Stomach (tissue), 8 donors: ENCODE measurements at regions not wholly inside any gene's neighbourhood (a gene's known extent, or its start where the extent isn't known, plus 50 kb on each side); places are given as distances from the start of the nearest gene placed in this dataset.

Experiments
- DNase-seq, 2 donors: peaks; one replicate each; pipeline versions ENCODE4 v3.0.0 to v3.0.0-alpha.2; 2013 to 2019
- H3K27ac ChIP-seq, 5 donors: fragments of 200-600 bp in 4 of 5; sonication (generic) in 4 of 5; one replicate each; pipeline ENCODE4 v1.5.1; 2013 to 2019; ENCODE audit warnings: mild to moderate bottlenecking in 1 of 5, moderate library complexity in 1 of 5
- H3K27me3 ChIP-seq, 3 donors: fragments of 200-600 bp; sonication (generic); one replicate each; pipeline ENCODE4 v1.5.1; 2017 to 2019; ENCODE audit warnings: mixed run types in 1 of 3
- H3K36me3 ChIP-seq, 4 donors: fragments of 200-600 bp; sonication (generic); 1 replicate in 3 of 4; 2 replicates in 1 of 4; pipeline ENCODE4 v1.5.1; 2016 to 2019
- H3K4me1 ChIP-seq, 4 donors: fragments of 200-600 bp; sonication (generic); one replicate each; pipeline ENCODE4 v1.5.1; 2016 to 2019
- H3K4me3 ChIP-seq, 4 donors: fragments of 200-600 bp; sonication (generic) in 3 of 4; one replicate each; pipeline ENCODE4 v1.5.1; 2016 to 2019; ENCODE audit warnings: mild to moderate bottlenecking in 1 of 4
- H3K9me3 ChIP-seq, 4 donors: fragments of 200-600 bp; sonication (generic); one replicate each; pipeline ENCODE4 v1.5.1; 2016 to 2019
- CTCF ChIP-seq, 7 experiments: fragments of 450-650 bp in 4 of 7; fragments of 200-600 bp in 3 of 7; sonication (generic) in 3 of 7; IDR thresholded peaks; one replicate each; pipeline ENCODE4 v1.5.1; 2016 to 2019; ENCODE audit warnings: antibody characterized with exemption in 7 of 7, control low read depth in 2 of 7, mild to moderate bottlenecking in 1 of 7
- EP300 ChIP-seq: sonication (generic); formaldehyde crosslinking; IDR thresholded peaks from one replicate; pipeline ENCODE4 v1.6.1; 2017; ENCODE audit warnings: antibody characterized with exemption
- POLR2A ChIP-seq, 4 donors: fragments of 450-650 bp; IDR thresholded peaks; one replicate each; pipeline ENCODE4 v1.6.1; 2016; ENCODE audit warnings: antibody characterized with exemption in 4 of 4, control low read depth in 2 of 4, mild to moderate bottlenecking in 1 of 4, moderate library complexity in 1 of 4
- POLR2AphosphoS5 ChIP-seq, 3 donors: sonication (generic); formaldehyde crosslinking; IDR thresholded peaks; one replicate each; pipeline ENCODE4 v1.6.1; 2016; ENCODE audit warnings: antibody characterized with exemption in 3 of 3
- WGBS, 5 donors: extraction: QIAGEN DNeasy Blood & Tissue Kit in 3 of 5; methylation state at CpG; one replicate each; pipeline versions ENCODE4 v1.1.5 to v1.1.7; 2013 to 2018; 5-methylcytosine and 5-hydroxymethylcytosine counted together
- intact Hi-C: fragments of 100-400 bp; cut with DNase I; formaldehyde crosslinking; loops from one replicate; pipeline ENCODE4 v1.15.1; 2023; ENCODE audit warnings: low total_unique reads
- donor health status: healthy with polysubstance abuse.
- donor health status: Bipolar disorder and iron deficiency.
- donor health status: healthy.

- intact Hi-C loops: no loop called here
- WGBS, 5 donors: 28 to 52% (median 37%) methylated on average over 1 of the region's 1 CpG
- H3K4me3 ChIP-seq: no peak overlapping the region
- no peaks in the 10 kb centered on the region for H3K36me3 ChIP-seq
- no peaks in the 10 kb centered on the region for H3K4me1 ChIP-seq
- peaks cover 0 to 4% (median 0%) of the 10 kb centered on the region in 3 donors for H3K27me3 ChIP-seq
- H3K9me3 ChIP-seq: peaks cover 0 to 10% (median 3%) of the 10 kb centered on the region in 4 donors
- no peak for DNase-seq
- TF ChIP-seq POLR2AphosphoS5 (IDR thresholded peaks at IDR 0.05) (no peak), EP300 (no peak), POLR2A (IDR thresholded peaks at IDR 0.05) (no peak), CTCF (IDR thresholded peaks at IDR 0.05) (no peak)
- no peak overlapping the region for H3K27ac ChIP-seq
Measured at GRCh38 chr15:72887376-72887775, 103.8 kb upstream of the ADPGK start.

- TF ChIP-seq CTCF (IDR thresholded peaks at IDR 0.05): no peak
- 94 to 98% (median 96%) methylated on average over 7 of the region's 7 CpGs for WGBS, 5 donors
- no peak for DNase-seq
- Histone ChIP-seq H3K4me1 (no peaks in the 10 kb centered on the region), H3K27me3 (no peaks in the 10 kb centered on the region), H3K36me3 (no peaks in the 10 kb centered on the region), H3K9me3 (peaks cover 0 to 18% (median 8%) of the 10 kb centered on the region in 4 donors), H3K27ac (no peak overlapping the region), H3K4me3 (no peak overlapping the region)
- intact Hi-C loops: no loop called here
Measured at GRCh38 chr15:72884311-72884710, 100.8 kb upstream of the ADPGK start.

GRCh38 chr15:72873379-72874233, 90.0 kb upstream of the ADPGK start:
- Histone ChIP-seq H3K4me3 (no peak overlapping the region), H3K4me1 (no peaks in the 10 kb centered on the region), H3K27ac (no peak overlapping the region), H3K27me3 (peaks cover 0 to 4% (median 0%) of the 10 kb centered on the region in 3 donors), H3K36me3 (no peaks in the 10 kb centered on the region), H3K9me3 (no peaks in the 10 kb centered on the region)
- no peak for DNase-seq
- intact Hi-C loops: no loop called here
- no peak for TF ChIP-seq POLR2A (IDR thresholded peaks at IDR 0.05)
- WGBS, 5 donors: 61 to 71% (median 69%) methylated on average over 12 of the region's 12 CpGs

- intact Hi-C loops: no loop called here
- Histone ChIP-seq H3K36me3 (no peaks in the 10 kb centered on the region), H3K4me3 (no peak overlapping the region), H3K27me3 (peaks cover 0 to 4% (median 0%) of the 10 kb centered on the region in 3 donors), H3K9me3 (no peaks in the 10 kb centered on the region), H3K4me1 (no peaks in the 10 kb centered on the region), H3K27ac (no peak overlapping the region)
- 56 to 64% (median 57%) methylated on average over 10 of the region's 10 CpGs for WGBS, 5 donors
- DNase-seq: no peak
- TF ChIP-seq EP300 (no peak), POLR2AphosphoS5 (IDR thresholded peaks at IDR 0.05) (no peak), POLR2A (IDR thresholded peaks at IDR 0.05) (no peak), CTCF (IDR thresholded peaks at IDR 0.05) (no peak)
Measured at GRCh38 chr15:72872066-72872845, 88.7 kb upstream of the ADPGK start.
